NCI-H345 treated with DMSO at 0.1 percent for 48 hours (cell line): ENCODE measurements at regions not wholly inside any gene's neighbourhood (a gene's known extent, or its start where the extent isn't known, plus 50 kb on each side); places are given as distances from the start of the nearest gene placed in this dataset.
"Not testable (repeated sequence)": the region's sequence is repeated elsewhere in the genome, so short reads cannot be mapped to it uniquely, and the experiment has no call there.

Experiments
- DNase-seq: peaks from one replicate; lab custom pipeline; 2025; ENCODE audit not compliant: unreplicated experiment; lab: John Stamatoyannopoulos, UW

- no peak for DNase-seq
These were observed 748.3 kb downstream of the MAT2B start for GRCh38 chr5:164253764-164254163.

- DNase-seq, result no peak
These were observed 750.3 kb downstream of the MAT2B start for GRCh38 chr5:164255598-164256213.

- no peak for DNase-seq
These were observed 750.9 kb downstream of the MAT2B start for GRCh38 chr5:164256351-164256750.

- no peak for DNase-seq
These were observed 751.5 kb downstream of the MAT2B start for GRCh38 chr5:164256954-164257353.

- no peak for DNase-seq
These were observed 760.1 kb downstream of the MAT2B start for GRCh38 chr5:164265566-164265965.

GRCh38 chr5:164266571-164266970 is 761.2 kb downstream of the MAT2B start:
- DNase-seq, result no peak

GRCh38 chr5:164277720-164278119 is 772.3 kb downstream of the MAT2B start:
- no peak for DNase-seq

GRCh38 chr5:164289526-164289925 is 784.1 kb downstream of the MAT2B start:
- DNase-seq, result no peak

GRCh38 chr5:164296603-164297080 is 791.2 kb downstream of the MAT2B start:
- DNase-seq, result no peak

GRCh38 chr5:164298165-164298564 is 792.7 kb downstream of the MAT2B start:
- no peak for DNase-seq

- no peak for DNase-seq
These were observed 794.9 kb downstream of the MAT2B start for GRCh38 chr5:164300295-164300694.

- no peak for DNase-seq
These were observed 795.7 kb downstream of the MAT2B start for GRCh38 chr5:164301136-164301535.

- DNase-seq, result no peak
These were observed 796.3 kb downstream of the MAT2B start for GRCh38 chr5:164301708-164302107.

GRCh38 chr5:164302533-164303235 is 797.3 kb downstream of the MAT2B start:
- DNase-seq, result no peak

GRCh38 chr5:164303646-164304215 is 798.3 kb downstream of the MAT2B start:
- DNase-seq, result no peak

GRCh38 chr5:164306662-164307061 is 801.2 kb downstream of the MAT2B start:
- DNase-seq, result no peak

GRCh38 chr5:164312801-164313200 is 807.4 kb downstream of the MAT2B start:
- no peak for DNase-seq

GRCh38 chr5:164317676-164318075 is 812.3 kb downstream of the MAT2B start:
- no peak for DNase-seq

GRCh38 chr5:164319161-164319560 is 813.7 kb downstream of the MAT2B start:
- DNase-seq, result no peak

- DNase-seq, result no peak
These were observed 818.8 kb downstream of the MAT2B start for GRCh38 chr5:164324239-164324638.

- no peak for DNase-seq
These were observed 820.8 kb downstream of the MAT2B start for GRCh38 chr5:164326219-164326618.

- DNase-seq, result not testable (repeated sequence)
These were observed 821.7 kb downstream of the MAT2B start for GRCh38 chr5:164327166-164327565.
